Ovary (tissue), 3 donors: ENCODE measurements at regions not wholly inside any gene's neighbourhood (a gene's known extent, or its start where the extent isn't known, plus 50 kb on each side); places are given as distances from the start of the nearest gene placed in this dataset.

ENCODE experiments used
- EP300 ChIP-seq: sonication (generic); formaldehyde crosslinking; IDR thresholded peaks from one replicate; pipeline ENCODE4 v1.6.1; 2017; ENCODE audit warnings: antibody characterized with exemption
- TF ChIP-seq, protein P1 (sequence below), 3 donors: fragments of 450-650 bp in 2 of 3; fragments of 200-600 bp in 1 of 3; IDR thresholded peaks; one replicate each; pipeline versions ENCODE4 v1.5.1 to v1.8.0; 2016 to 2022; ENCODE audit warnings: antibody characterized with exemption in 3 of 3, mild to moderate bottlenecking in 1 of 3
- donor health status: DM: no; HTN: no; CAD: no.

- TF ChIP-seq, protein P1, sequence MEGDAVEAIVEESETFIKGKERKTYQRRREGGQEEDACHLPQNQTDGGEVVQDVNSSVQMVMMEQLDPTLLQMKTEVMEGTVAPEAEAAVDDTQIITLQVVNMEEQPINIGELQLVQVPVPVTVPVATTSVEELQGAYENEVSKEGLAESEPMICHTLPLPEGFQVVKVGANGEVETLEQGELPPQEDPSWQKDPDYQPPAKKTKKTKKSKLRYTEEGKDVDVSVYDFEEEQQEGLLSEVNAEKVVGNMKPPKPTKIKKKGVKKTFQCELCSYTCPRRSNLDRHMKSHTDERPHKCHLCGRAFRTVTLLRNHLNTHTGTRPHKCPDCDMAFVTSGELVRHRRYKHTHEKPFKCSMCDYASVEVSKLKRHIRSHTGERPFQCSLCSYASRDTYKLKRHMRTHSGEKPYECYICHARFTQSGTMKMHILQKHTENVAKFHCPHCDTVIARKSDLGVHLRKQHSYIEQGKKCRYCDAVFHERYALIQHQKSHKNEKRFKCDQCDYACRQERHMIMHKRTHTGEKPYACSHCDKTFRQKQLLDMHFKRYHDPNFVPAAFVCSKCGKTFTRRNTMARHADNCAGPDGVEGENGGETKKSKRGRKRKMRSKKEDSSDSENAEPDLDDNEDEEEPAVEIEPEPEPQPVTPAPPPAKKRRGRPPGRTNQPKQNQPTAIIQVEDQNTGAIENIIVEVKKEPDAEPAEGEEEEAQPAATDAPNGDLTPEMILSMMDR (IDR thresholded peaks at IDR 0.05), result no peak
- TF ChIP-seq EP300, result no peak
Observed at GRCh38 chr10:5587151-5588079, 62.7 kb downstream of the CALML3 start.
